ENCODE measurements at regions not wholly inside any gene's neighbourhood (a gene's known extent, or its start where the extent isn't known, plus 50 kb on each side); places are given as distances from the start of the nearest gene placed in this dataset.

- no peaks in the 10 kb centered on the region for H3K79me2 ChIP-seq (ENCODE audit: control insufficient read depth, insufficient read depth, low read length)
- no peak overlapping the region for H3K4me3 ChIP-seq (replicated peaks in 1 of 4; ENCODE audit: control extremely low read depth in 1 of 4, insufficient read depth in 1 of 4, low read depth in 3 of 4, low read length in 4 of 4)
These were observed 1235.5 kb downstream of the ROBO2 start for GRCh38 chr3:78275420-78275852.

GRCh38 chr3:78277220-78277619 lies 1237.3 kb downstream of the ROBO2 start:
- Histone ChIP-seq H3K9ac (ENCODE audit: insufficient read depth, low read length) (no peak overlapping the region), H3K79me2 (ENCODE audit: control insufficient read depth, insufficient read depth, low read length) (no peaks in the 10 kb centered on the region), H4K20me1 (ENCODE audit: control insufficient read depth, extremely low read depth, insufficient read depth, low read length) (no peaks in the 10 kb centered on the region), H2AFZ (ENCODE audit: low read length) (no peak overlapping the region), H3K4me2 (ENCODE audit: extremely low read depth, insufficient read depth, low read length) (no peak overlapping the region), H3K27ac (ENCODE audit: insufficient read depth, low read length) (no peak overlapping the region), H3K4me1 (ENCODE audit: control insufficient read depth, extremely low read depth, insufficient read depth, low read length) (no peaks in the 10 kb centered on the region), H3K27me3 (ENCODE audit: control insufficient read depth, insufficient read depth, low read length) (no peaks in the 10 kb centered on the region), H3K9me3 (ENCODE audit: control insufficient read depth, insufficient read depth, low read depth, low read length) (no peaks in the 10 kb centered on the region), H3K4me3 (replicated peaks in 1 of 4; ENCODE audit: control extremely low read depth in 1 of 4, insufficient read depth in 1 of 4, low read depth in 3 of 4, low read length in 4 of 4) (no peak overlapping the region), H3K36me3 (ENCODE audit: control insufficient read depth, insufficient read depth, low read length) (no peaks in the 10 kb centered on the region)
- DNase-seq (ENCODE audit: low read depth in 2 of 2) = no peak
- no peak for TF ChIP-seq CTCF (conservative IDR thresholded peaks at IDR 0.05 in 1 of 2, IDR thresholded peaks at IDR 0.05 in 1 of 2; ENCODE audit: low read depth in 1 of 2, low read length in 2 of 2)
- no peak for TF ChIP-seq EZH2 (IDR thresholded peaks at IDR 0.05; ENCODE audit: low read length, missing control alignments)

More at GRCh38 chr3:78275420-78275852, 1235.5 kb downstream of the ROBO2 start:
- Histone ChIP-seq H3K9ac (ENCODE audit: insufficient read depth, low read length) (no peak overlapping the region), H3K4me1 (ENCODE audit: control insufficient read depth, extremely low read depth, insufficient read depth, low read length) (no peaks in the 10 kb centered on the region), H3K4me2 (ENCODE audit: extremely low read depth, insufficient read depth, low read length) (no peak overlapping the region), H3K36me3 (ENCODE audit: control insufficient read depth, insufficient read depth, low read length) (no peaks in the 10 kb centered on the region), H3K27me3 (ENCODE audit: control insufficient read depth, insufficient read depth, low read length) (no peaks in the 10 kb centered on the region), H3K9me3 (ENCODE audit: control insufficient read depth, insufficient read depth, low read depth, low read length) (no peaks in the 10 kb centered on the region), H4K20me1 (ENCODE audit: control insufficient read depth, extremely low read depth, insufficient read depth, low read length) (no peaks in the 10 kb centered on the region), H3K27ac (ENCODE audit: insufficient read depth, low read length) (no peak overlapping the region), H2AFZ (ENCODE audit: low read length) (no peak overlapping the region)
- DNase-seq (ENCODE audit: low read depth in 2 of 2) = no peak
- TF ChIP-seq CTCF (conservative IDR thresholded peaks at IDR 0.05 in 1 of 2, IDR thresholded peaks at IDR 0.05 in 1 of 2; ENCODE audit: low read depth in 1 of 2, low read length in 2 of 2) (no peak), EZH2 (IDR thresholded peaks at IDR 0.05; ENCODE audit: low read length, missing control alignments) (no peak)

- no peak for DNase-seq (ENCODE audit: low read depth in 2 of 2)
- Histone ChIP-seq H2AFZ (ENCODE audit: low read length) (no peak overlapping the region), H3K4me1 (ENCODE audit: control insufficient read depth, extremely low read depth, insufficient read depth, low read length) (no peaks in the 10 kb centered on the region), H3K4me2 (ENCODE audit: extremely low read depth, insufficient read depth, low read length) (no peak overlapping the region), H3K4me3 (replicated peaks in 1 of 4; ENCODE audit: control extremely low read depth in 1 of 4, insufficient read depth in 1 of 4, low read depth in 3 of 4, low read length in 4 of 4) (no peak overlapping the region), H3K36me3 (ENCODE audit: control insufficient read depth, insufficient read depth, low read length) (no peaks in the 10 kb centered on the region), H3K27me3 (ENCODE audit: control insufficient read depth, insufficient read depth, low read length) (no peaks in the 10 kb centered on the region), H3K9ac (ENCODE audit: insufficient read depth, low read length) (no peak overlapping the region), H3K9me3 (ENCODE audit: control insufficient read depth, insufficient read depth, low read depth, low read length) (no peaks in the 10 kb centered on the region), H3K79me2 (ENCODE audit: control insufficient read depth, insufficient read depth, low read length) (no peaks in the 10 kb centered on the region), H4K20me1 (ENCODE audit: control insufficient read depth, extremely low read depth, insufficient read depth, low read length) (no peaks in the 10 kb centered on the region), H3K27ac (ENCODE audit: insufficient read depth, low read length) (no peak overlapping the region)
- no peak for TF ChIP-seq EZH2 (IDR thresholded peaks at IDR 0.05; ENCODE audit: low read length, missing control alignments)
- TF ChIP-seq CTCF (conservative IDR thresholded peaks at IDR 0.05 in 1 of 2, IDR thresholded peaks at IDR 0.05 in 1 of 2; ENCODE audit: low read depth in 1 of 2, low read length in 2 of 2) = no peak
These were observed 1237.9 kb downstream of the ROBO2 start for GRCh38 chr3:78277801-78278200.

Data from fibroblast of lung (primary cell).